DMS114 treated with DMSO at 0.1 percent for 48 hours (cell line): ENCODE measurements at regions not wholly inside any gene's neighbourhood (a gene's known extent, or its start where the extent isn't known, plus 50 kb on each side); places are given as distances from the start of the nearest gene placed in this dataset.

Source experiments
- DNase-seq: peaks from one replicate; lab custom pipeline; 2025; ENCODE audit not compliant: unreplicated experiment; lab: John Stamatoyannopoulos, UW

GRCh38 chr6:137434640-137435039, 59.6 kb downstream of the OLIG3 start:
- no peak for DNase-seq

- DNase-seq, result no peak
These were observed 62.1 kb downstream of the OLIG3 start for GRCh38 chr6:137432054-137432611.

GRCh38 chr6:137430954-137431353, 63.2 kb downstream of the OLIG3 start:
- no peak for DNase-seq

- DNase-seq, result no peak
These were observed 66.4 kb downstream of the OLIG3 start for GRCh38 chr6:137427656-137428290.

GRCh38 chr6:137426007-137426689, 68.0 kb downstream of the OLIG3 start:
- no peak for DNase-seq

- no peak for DNase-seq
These were observed 69.9 kb downstream of the OLIG3 start for GRCh38 chr6:137424251-137424650.

- no peak for DNase-seq
These were observed 70.6 kb downstream of the OLIG3 start for GRCh38 chr6:137423451-137424168.

- DNase-seq, result no peak
These were observed 76.8 kb downstream of the OLIG3 start for GRCh38 chr6:137417396-137417795.

GRCh38 chr6:137416376-137417109, 77.7 kb downstream of the OLIG3 start:
- DNase-seq, result no peak

GRCh38 chr6:137415834-137416190, 78.4 kb downstream of the OLIG3 start:
- no peak for DNase-seq

GRCh38 chr6:137415127-137415833, 78.9 kb downstream of the OLIG3 start:
- peak; percentile 2 for DNase-seq

- DNase-seq, result no peak
These were observed 79.6 kb downstream of the OLIG3 start for GRCh38 chr6:137414599-137414998.

GRCh38 chr6:137413482-137413881, 80.7 kb downstream of the OLIG3 start:
- no peak for DNase-seq

- DNase-seq, result no peak
These were observed 81.6 kb downstream of the OLIG3 start for GRCh38 chr6:137412562-137412961.

GRCh38 chr6:137409266-137409777, 84.9 kb downstream of the OLIG3 start:
- no peak for DNase-seq

GRCh38 chr6:137407816-137408215, 86.4 kb downstream of the OLIG3 start:
- DNase-seq, result no peak

- no peak for DNase-seq
These were observed 88.4 kb downstream of the OLIG3 start for GRCh38 chr6:137405806-137406205.

GRCh38 chr6:137403855-137404254, 90.3 kb downstream of the OLIG3 start:
- no peak for DNase-seq

- no peak for DNase-seq
These were observed 90.8 kb downstream of the OLIG3 start for GRCh38 chr6:137403443-137403842.

GRCh38 chr6:137402143-137402680, 92.0 kb downstream of the OLIG3 start:
- no peak for DNase-seq
